ENCODE measurements at regions not wholly inside any gene's neighbourhood (a gene's known extent, or its start where the extent isn't known, plus 50 kb on each side); places are given as distances from the start of the nearest gene placed in this dataset.

- Mint-ChIP-seq H3K9me3 (no peaks in the 10 kb centered on the region), H3K36me3 (ENCODE audit: low read depth) (no peaks in the 10 kb centered on the region), H3K27ac (no peak overlapping the region), H3K4me1 (no peaks in the 10 kb centered on the region), H3K4me3 (no peak overlapping the region), H3K27me3 (ENCODE audit: insufficient read depth) (no peaks in the 10 kb centered on the region)
- no peak for TF ChIP-seq CTCF (conservative IDR thresholded peaks at IDR 0.05)
- H3K27me3 ChIP-seq (ENCODE audit: control insufficient read depth, insufficient read depth, low read length, poor library complexity, severe bottlenecking), result no peaks in the 10 kb centered on the region
- H3K36me3 ChIP-seq (ENCODE audit: control insufficient read depth, insufficient read depth, low read length), result no peaks in the 10 kb centered on the region
- H3K27ac ChIP-seq (ENCODE audit: low read depth, low read length), result no peak overlapping the region
- H3K9me3 ChIP-seq (ENCODE audit: control insufficient read depth, low read length), result peaks cover 8% of the 10 kb centered on the region
- WGBS, 2 experiments (ENCODE audit: insufficient coverage in 1 of 2, insufficient read length in 1 of 2), result 93 to 100% methylated on average over 1 of the region's 1 CpG
- H3K4me3 ChIP-seq (ENCODE audit: low read length), result no peak overlapping the region
- no peak for DNase-seq
- H3K9ac ChIP-seq (ENCODE audit: extremely low read depth, low read length, poor library complexity, severe bottlenecking), result no peak overlapping the region
- H3K4me1 ChIP-seq (ENCODE audit: control insufficient read depth, insufficient read depth, low read length), result no peaks in the 10 kb centered on the region
These were observed 57.6 kb upstream of the MDFIC start for GRCh38 chr7:114864278-114864677.

- Mint-ChIP-seq H3K27me3 (ENCODE audit: insufficient read depth) (no peaks in the 10 kb centered on the region), H3K4me3 (no peak overlapping the region), H3K9me3 (no peaks in the 10 kb centered on the region), H3K27ac (no peak overlapping the region), H3K36me3 (ENCODE audit: low read depth) (no peaks in the 10 kb centered on the region), H3K4me1 (no peaks in the 10 kb centered on the region)
- Histone ChIP-seq H3K4me1 (ENCODE audit: control insufficient read depth, insufficient read depth, low read length) (no peaks in the 10 kb centered on the region), H3K27me3 (ENCODE audit: control insufficient read depth, insufficient read depth, low read length, poor library complexity, severe bottlenecking) (no peaks in the 10 kb centered on the region), H3K27ac (ENCODE audit: low read depth, low read length) (no peak overlapping the region), H3K36me3 (ENCODE audit: control insufficient read depth, insufficient read depth, low read length) (no peaks in the 10 kb centered on the region), H3K9me3 (ENCODE audit: control insufficient read depth, low read length) (peaks cover 8% of the 10 kb centered on the region), H3K4me3 (ENCODE audit: low read length) (no peak overlapping the region), H3K9ac (ENCODE audit: extremely low read depth, low read length, poor library complexity, severe bottlenecking) (no peak overlapping the region)
- 80% methylated on average over 1 of the region's 1 CpG; no CpG with 5 or more reads in 1 of the 2 experiments for WGBS, 2 experiments (ENCODE audit: insufficient coverage in 1 of 2, insufficient read length in 1 of 2)
- DNase-seq, result peak; percentile 82
- peak; percentile 91 for TF ChIP-seq CTCF (conservative IDR thresholded peaks at IDR 0.05)
These were observed 56.3 kb upstream of the MDFIC start for GRCh38 chr7:114865564-114865963.
